ENCODE measurements at regions not wholly inside any gene's neighbourhood (a gene's known extent, or its start where the extent isn't known, plus 50 kb on each side); places are given as distances from the start of the nearest gene placed in this dataset.

DNA sequence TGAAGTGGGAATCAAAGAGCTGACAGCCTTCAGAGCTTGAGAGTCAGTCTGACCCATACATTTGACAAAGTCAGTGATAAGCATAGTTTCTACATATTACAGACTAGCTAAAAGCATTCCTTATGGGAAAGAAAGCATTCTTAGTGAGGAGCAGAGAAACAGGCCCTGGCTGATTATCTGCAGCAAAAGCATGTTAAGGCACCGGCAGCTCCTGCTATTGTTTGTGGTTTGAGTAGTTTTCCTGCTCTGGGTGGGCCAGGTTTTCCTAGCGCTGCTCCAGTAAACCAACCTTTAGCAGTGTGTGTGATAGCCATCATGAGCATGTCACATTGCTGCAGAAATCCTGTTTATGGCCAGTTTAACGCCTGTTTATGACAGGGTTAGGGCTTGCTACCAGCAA, 51.6 kb upstream of the WDR1 start:
- no peak overlapping the region for H3K27ac ChIP-seq
- intact Hi-C loops (cut with DNase I) = loop anchor here (5.0 kb wide), 1 partner anchor 369 kb away; no protein-coding TSS in a partner anchor
- H3K4me3 ChIP-seq = no peak overlapping the region
- no peaks in the 10 kb centered on the region for H3K27me3 ChIP-seq (replicated peaks; ENCODE audit: insufficient read depth)
- WGBS = 39% methylated on average over 3 of the region's 3 CpGs
- H3K4me1 ChIP-seq (replicated peaks) = no peaks in the 10 kb centered on the region
- TF ChIP-seq POLR2A (IDR thresholded peaks at IDR 0.05) = no peak
- TF ChIP-seq, protein P1, sequence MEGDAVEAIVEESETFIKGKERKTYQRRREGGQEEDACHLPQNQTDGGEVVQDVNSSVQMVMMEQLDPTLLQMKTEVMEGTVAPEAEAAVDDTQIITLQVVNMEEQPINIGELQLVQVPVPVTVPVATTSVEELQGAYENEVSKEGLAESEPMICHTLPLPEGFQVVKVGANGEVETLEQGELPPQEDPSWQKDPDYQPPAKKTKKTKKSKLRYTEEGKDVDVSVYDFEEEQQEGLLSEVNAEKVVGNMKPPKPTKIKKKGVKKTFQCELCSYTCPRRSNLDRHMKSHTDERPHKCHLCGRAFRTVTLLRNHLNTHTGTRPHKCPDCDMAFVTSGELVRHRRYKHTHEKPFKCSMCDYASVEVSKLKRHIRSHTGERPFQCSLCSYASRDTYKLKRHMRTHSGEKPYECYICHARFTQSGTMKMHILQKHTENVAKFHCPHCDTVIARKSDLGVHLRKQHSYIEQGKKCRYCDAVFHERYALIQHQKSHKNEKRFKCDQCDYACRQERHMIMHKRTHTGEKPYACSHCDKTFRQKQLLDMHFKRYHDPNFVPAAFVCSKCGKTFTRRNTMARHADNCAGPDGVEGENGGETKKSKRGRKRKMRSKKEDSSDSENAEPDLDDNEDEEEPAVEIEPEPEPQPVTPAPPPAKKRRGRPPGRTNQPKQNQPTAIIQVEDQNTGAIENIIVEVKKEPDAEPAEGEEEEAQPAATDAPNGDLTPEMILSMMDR (IDR thresholded peaks at IDR 0.05) = no peak
- no peak for TF ChIP-seq POLR2AphosphoS5 (IDR thresholded peaks at IDR 0.05)
- H3K36me3 ChIP-seq = no peaks in the 10 kb centered on the region
- no peaks in the 10 kb centered on the region for H3K9me3 ChIP-seq
- DNase-seq (ENCODE audit: low spot score) = no peak

DNA sequence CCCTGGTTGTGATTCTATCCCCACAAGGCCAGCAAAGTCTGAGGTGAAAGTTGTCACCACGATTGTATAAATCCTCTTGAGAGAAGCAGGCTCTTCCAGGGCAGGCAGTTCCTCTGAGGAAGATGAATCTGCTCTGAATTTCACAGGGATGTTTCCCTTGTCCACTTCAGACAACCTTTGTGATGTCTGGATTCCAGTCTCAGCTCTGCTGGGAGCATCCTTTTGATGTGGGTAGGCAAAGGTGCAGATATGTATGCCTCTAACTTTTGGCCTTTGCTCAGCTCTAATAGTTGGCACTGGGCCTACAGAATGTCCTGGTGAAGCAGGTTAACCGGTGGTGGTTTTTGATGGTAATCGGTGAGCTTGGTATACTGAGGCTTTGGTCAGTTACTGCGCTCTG, 50.6 kb upstream of the WDR1 start:
- H3K9me3 ChIP-seq = no peaks in the 10 kb centered on the region
- no peaks in the 10 kb centered on the region for H3K27me3 ChIP-seq (replicated peaks; ENCODE audit: insufficient read depth)
- WGBS = 70% methylated on average over 4 of the region's 4 CpGs
- no peak overlapping the region for H3K4me3 ChIP-seq
- H3K27ac ChIP-seq = no peak overlapping the region
- H3K36me3 ChIP-seq = no peaks in the 10 kb centered on the region
- TF ChIP-seq POLR2AphosphoS5 (IDR thresholded peaks at IDR 0.05) (no peak), POLR2A (IDR thresholded peaks at IDR 0.05) (no peak)
- TF ChIP-seq, protein P1 (IDR thresholded peaks at IDR 0.05) = no peak
- H3K4me1 ChIP-seq (replicated peaks) = no peaks in the 10 kb centered on the region
- DNase-seq (ENCODE audit: low spot score) = no peak
- intact Hi-C loops (cut with DNase I) = loop anchor here (5.0 kb wide), 1 partner anchor 370 kb away; no protein-coding TSS in a partner anchor

Small RNA genes lying in the stretch of these regions (small RNA-seq; reads per million reads assigned to genes)
- gene AC006499.8 = 0 reads per million in 2 donors

Measured in prostate gland (tissue), 2 donors.